ENCODE measurements at regions not wholly inside any gene's neighbourhood (a gene's known extent, or its start where the extent isn't known, plus 50 kb on each side); places are given as distances from the start of the nearest gene placed in this dataset.
"Not testable (repeated sequence)": the region's sequence is repeated elsewhere in the genome, so short reads cannot be mapped to it uniquely, and the experiment has no call there.

- no peak for DNase-seq
Measured at GRCh38 chr11:116698080-116698479, 74.7 kb downstream of the BUD13 start.

- DNase-seq = no peak
Measured at GRCh38 chr11:116697639-116698038, 75.1 kb downstream of the BUD13 start.

- DNase-seq = peak; percentile 67
Measured at GRCh38 chr11:116697011-116697410, 75.8 kb downstream of the BUD13 start.

DNA sequence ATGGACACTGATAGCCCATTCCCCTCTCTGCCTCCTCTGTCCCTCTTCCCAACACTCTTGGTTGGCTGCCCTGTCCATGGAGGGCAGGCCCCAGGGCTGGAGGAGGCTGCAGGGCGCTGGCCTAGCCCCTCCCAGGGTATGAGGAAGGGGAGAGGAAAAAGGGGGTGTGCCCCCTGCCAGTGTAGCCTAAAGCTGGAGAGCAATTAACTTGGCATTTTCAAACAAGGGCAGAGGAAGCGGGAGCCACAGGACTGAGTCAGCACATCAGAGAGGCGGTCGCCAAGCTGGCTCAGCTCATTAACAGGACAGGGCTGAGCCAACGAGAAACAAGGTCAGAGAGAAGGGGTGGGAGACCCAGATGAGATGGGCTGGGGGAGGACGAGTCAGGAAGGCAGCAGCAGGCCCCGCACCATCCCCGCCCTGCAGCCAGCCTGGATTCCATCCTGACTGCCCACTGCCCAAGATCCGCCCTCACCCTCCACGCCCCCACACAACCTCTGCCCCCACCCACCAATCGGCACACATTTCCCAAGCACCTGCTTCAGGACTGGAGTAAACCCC lies 76.3 kb downstream of the BUD13 start:
- peak; percentile 85 for DNase-seq

DNA sequence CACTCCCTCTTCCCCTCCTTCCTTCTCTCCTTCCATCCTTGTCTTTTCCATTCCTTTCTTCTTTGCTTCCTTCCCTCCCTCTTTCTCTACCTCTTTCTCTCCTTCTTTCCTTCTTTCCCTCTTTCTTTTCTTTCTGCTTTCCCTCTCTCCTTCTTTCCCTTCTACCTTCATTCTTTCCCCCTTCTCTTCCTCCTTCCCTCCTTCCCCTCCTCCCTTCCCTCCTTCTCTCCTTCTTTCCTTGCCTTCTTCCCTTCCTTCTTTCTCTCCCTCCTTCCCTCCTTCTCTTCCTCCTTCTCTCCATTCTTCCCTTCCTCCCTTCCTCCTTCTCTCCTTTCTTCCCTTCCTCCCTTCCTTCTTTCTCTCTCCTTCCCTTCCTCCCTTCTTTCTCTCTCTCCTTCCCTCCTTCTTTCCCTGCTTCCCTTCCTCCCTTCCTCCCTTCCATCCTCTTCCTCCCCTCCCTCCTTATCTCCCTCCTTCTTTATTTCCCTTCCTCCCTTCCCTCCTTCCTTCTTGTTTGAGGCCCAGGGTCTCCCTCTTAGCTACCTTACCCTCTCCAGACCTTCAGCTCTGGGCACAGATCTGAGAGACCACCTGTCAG lies 77.0 kb downstream of the BUD13 start:
- DNase-seq = no peak

GRCh38 chr11:116694815-116695590 lies 77.8 kb downstream of the BUD13 start:
- no peak for DNase-seq

DNA sequence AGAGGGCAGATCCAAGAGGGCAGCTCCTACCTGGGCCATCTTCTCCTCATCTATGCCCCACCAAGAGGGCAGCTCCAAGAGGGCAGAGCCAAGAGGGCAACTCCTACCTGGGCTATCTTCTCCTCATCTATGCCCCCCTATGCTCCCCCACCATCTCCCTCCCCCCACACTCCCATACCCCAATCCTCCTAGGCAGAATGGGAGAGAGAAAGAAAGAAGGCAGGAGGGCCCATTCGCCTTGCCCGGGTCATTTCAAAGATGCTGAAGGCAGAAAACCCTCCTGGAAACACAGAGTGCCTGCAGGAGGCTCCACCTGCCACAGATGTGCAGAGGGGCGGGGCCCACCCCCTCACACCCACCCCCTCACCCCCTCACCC lies 78.5 kb downstream of the BUD13 start:
- no peak for DNase-seq

DNA sequence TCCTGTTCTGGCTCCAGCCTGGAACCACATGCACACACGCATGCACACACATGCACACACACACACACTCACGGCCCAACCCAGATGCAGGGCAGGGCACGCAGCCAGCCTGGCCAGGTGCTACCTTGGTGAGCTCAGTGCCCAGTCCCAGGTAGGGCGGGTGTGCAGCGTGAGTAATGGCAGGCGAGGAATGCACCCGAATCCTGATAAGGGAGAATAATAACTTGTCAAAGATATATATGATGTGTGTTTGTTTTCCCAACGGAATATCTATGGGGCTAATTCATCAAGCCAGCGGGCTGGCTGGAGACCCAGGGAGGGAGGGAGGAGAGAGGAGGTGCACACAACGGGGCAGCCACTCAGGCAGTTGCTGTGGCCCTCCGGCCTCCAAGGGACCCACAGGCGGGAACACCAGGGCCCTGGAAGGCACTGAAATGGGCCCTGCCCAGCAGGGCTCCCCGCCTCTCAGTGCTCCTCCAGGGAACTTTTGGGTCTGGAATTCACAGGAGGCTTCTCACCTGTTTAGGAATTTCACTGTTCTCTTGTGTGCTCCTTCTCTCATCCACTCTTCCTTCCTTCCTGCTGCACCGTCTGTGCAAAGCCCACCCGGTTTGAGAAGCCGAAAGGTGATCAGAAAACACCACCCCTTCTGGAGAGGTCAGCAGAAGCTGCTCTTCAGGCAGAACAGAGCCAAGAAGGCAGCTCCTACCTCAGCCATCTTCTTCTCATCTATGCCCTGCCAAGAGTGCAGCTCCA lies 79.0 kb downstream of the BUD13 start:
- DNase-seq = peak; percentile 66

- no peak for DNase-seq
Measured at GRCh38 chr11:116693102-116693570, 79.7 kb downstream of the BUD13 start.

DNA sequence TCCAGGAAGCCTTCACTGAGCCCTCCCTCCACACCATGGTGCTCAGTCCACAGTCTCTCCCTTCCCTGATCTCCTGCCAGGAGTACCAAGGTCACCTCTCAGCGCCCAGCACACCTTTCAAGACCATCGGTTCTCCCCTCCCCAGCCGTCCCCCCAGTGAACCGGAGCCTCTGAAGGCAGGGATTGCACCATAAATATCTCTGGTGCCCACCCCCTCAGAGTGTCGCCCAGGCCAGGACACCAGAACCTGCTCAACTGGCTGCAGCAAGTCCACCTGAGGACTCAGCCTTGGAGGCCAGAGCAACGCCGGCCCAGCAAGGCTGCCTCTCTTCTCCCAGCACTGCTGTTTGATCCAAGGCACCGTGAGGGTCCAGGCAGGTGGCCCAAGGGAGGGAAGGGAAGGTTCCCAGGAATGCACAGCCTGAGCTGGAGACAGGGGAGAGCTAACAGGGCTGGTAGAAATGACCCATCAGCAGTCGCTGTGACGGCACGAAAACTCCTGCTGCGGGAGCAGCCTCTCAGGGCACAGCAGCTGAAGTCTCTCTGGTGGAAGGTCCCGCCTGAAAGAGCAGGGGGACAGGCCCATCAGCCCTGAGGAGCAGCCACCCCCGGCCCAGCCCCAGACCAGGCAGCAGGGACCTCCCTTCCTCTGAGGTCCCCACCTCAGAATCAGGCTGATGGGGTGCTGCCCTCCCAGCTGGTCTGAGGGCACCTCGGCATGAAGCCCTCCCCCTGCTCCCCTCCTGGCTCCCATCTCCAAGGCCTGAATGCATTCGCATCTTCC lies 80.3 kb downstream of the BUD13 start:
- DNase-seq = no peak

GRCh38 chr11:116691771-116692177 lies 81.0 kb downstream of the BUD13 start:
- DNase-seq = peak; percentile 71

DNA sequence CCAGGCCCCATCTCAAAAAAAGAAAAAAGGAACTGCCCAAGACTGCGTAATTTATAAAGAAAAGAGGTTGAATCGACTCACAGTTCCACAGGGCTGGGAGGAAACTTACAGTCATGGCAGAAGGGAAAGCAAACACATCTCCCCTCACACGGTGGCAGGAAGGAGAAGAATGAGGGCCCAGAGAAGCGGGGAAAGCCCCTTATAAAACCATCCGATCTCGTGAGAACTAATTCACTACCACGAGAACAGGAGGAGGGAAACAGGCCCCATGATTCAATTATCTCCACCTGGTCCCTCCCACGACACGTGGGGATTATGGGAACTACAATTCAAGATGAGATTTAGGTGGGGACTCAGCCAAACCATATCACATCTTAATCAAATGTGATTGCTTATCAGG lies 82.2 kb downstream of the BUD13 start:
- no peak for DNase-seq

GRCh38 chr11:116689413-116690127 lies 83.2 kb downstream of the BUD13 start:
- DNase-seq = no peak

DNA sequence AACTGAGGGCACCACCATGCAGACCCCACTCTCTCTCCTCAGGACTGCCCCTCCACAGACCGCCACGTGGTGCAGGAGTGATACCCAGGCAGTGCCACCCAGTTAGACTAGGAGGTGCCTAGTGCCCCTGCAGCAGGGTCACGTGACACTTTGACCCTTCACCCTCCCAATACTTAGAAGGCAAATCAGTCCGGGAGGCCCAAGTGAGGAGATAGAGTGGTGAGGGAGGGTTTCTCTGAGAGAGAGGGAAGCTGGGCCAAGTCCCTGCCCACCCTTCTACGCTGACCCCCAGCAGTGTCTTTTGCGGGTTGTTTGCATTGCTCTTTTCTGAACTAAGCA lies 84.6 kb downstream of the BUD13 start:
- no peak for DNase-seq

DNA sequence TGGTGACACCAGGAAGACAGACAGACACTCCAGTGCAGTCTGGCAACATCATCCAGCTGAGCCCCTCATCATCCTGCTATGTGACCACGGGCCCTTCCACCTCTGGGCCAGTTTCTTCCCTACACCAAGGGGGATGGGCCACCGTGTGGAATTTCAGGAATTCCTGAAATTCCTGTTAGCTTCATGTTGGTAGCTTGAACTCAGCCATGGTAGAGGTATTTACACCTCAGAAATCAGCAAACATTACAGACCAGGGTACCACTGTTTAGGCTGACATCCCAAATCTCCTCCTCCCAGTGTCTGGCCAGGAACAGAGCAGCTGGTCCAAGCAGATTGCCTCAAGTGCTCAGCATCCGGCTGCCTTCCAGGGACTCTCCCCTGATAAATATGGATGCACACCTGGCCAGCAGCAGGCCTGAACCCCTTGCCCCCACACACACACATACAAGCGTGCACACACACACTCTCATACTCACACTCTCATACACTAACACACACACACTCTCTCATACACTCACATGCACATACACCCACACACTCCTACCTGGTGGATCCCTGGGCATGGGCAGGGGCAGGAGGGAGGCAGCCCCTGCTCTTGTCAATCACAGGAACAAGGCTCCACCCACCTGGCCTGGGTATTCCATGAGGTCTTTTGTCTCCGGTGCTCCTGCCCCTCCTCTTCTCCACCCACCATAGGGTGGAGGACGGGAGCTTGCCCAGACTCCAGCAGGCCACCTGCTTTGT lies 85.2 kb downstream of the BUD13 start:
- DNase-seq = no peak

GRCh38 chr11:116686866-116687265 lies 85.9 kb downstream of the BUD13 start:
- no peak for DNase-seq

- no peak for DNase-seq
Measured at GRCh38 chr11:116683982-116684381, 88.8 kb downstream of the BUD13 start.

- no peak for DNase-seq
Measured at GRCh38 chr11:116680349-116681125, 92.2 kb downstream of the BUD13 start.

DNA sequence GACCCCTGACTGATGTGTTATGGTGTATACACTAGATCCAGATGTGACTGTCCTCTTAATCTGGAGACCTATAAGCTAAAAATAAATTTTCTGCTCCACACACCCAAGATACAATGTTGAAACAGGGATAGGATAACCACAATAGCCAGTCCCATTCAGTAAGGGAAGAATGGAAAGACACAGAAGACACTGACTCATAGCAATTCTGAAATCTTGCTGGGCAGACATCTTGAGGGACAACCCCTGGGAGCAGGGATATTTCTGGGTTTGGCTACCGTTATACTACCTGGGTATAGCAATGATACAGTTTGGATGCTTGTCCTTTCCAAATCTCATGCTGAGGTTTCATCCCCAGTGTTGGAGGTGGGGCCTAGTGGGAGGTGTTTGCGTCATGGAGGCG lies 93.9 kb downstream of the BUD13 start:
- DNase-seq = no peak

DNA sequence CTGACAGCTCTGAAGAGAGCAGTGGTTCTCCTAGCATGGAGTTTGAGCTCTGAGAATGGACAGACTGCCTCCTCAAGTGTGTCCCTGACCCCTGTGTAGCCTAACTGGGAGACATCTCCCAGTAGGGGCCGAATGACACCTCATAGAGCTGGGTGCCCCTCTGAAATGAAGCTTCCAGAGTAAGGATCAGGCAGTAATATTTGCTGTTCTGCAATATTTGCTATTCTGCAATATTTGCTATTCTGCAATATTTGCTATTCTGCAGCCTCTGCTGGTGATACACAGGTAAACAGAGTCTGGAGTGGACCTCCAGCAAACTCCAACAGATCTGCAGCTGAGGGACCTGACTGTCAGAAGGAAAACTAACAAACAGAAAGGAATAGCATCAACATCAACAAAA lies 105.5 kb downstream of the BUD13 start:
- DNase-seq = not testable (repeated sequence)

Measured in RPMI8226 (cell line).